Stomach (tissue), 8 donors: ENCODE measurements at regions not wholly inside any gene's neighbourhood (a gene's known extent, or its start where the extent isn't known, plus 50 kb on each side); places are given as distances from the start of the nearest gene placed in this dataset.

ENCODE experiments used
- DNase-seq, 2 donors: peaks; one replicate each; pipeline versions ENCODE4 v3.0.0 to v3.0.0-alpha.2; 2013 to 2019
- H3K27ac ChIP-seq, 5 donors: fragments of 200-600 bp in 4 of 5; sonication (generic) in 4 of 5; one replicate each; pipeline ENCODE4 v1.5.1; 2013 to 2019; ENCODE audit warnings: mild to moderate bottlenecking in 1 of 5, moderate library complexity in 1 of 5
- H3K27me3 ChIP-seq, 3 donors: fragments of 200-600 bp; sonication (generic); one replicate each; pipeline ENCODE4 v1.5.1; 2017 to 2019; ENCODE audit warnings: mixed run types in 1 of 3
- H3K36me3 ChIP-seq, 4 donors: fragments of 200-600 bp; sonication (generic); 1 replicate in 3 of 4; 2 replicates in 1 of 4; pipeline ENCODE4 v1.5.1; 2016 to 2019
- H3K4me1 ChIP-seq, 4 donors: fragments of 200-600 bp; sonication (generic); one replicate each; pipeline ENCODE4 v1.5.1; 2016 to 2019
- H3K4me3 ChIP-seq, 4 donors: fragments of 200-600 bp; sonication (generic) in 3 of 4; one replicate each; pipeline ENCODE4 v1.5.1; 2016 to 2019; ENCODE audit warnings: mild to moderate bottlenecking in 1 of 4
- H3K9me3 ChIP-seq, 4 donors: fragments of 200-600 bp; sonication (generic); one replicate each; pipeline ENCODE4 v1.5.1; 2016 to 2019
- CTCF ChIP-seq, 7 experiments: fragments of 450-650 bp in 4 of 7; fragments of 200-600 bp in 3 of 7; sonication (generic) in 3 of 7; IDR thresholded peaks; one replicate each; pipeline ENCODE4 v1.5.1; 2016 to 2019; ENCODE audit warnings: antibody characterized with exemption in 7 of 7, control low read depth in 2 of 7, mild to moderate bottlenecking in 1 of 7
- EP300 ChIP-seq: sonication (generic); formaldehyde crosslinking; IDR thresholded peaks from one replicate; pipeline ENCODE4 v1.6.1; 2017; ENCODE audit warnings: antibody characterized with exemption
- POLR2A ChIP-seq, 4 donors: fragments of 450-650 bp; IDR thresholded peaks; one replicate each; pipeline ENCODE4 v1.6.1; 2016; ENCODE audit warnings: antibody characterized with exemption in 4 of 4, control low read depth in 2 of 4, mild to moderate bottlenecking in 1 of 4, moderate library complexity in 1 of 4
- POLR2AphosphoS5 ChIP-seq, 3 donors: sonication (generic); formaldehyde crosslinking; IDR thresholded peaks; one replicate each; pipeline ENCODE4 v1.6.1; 2016; ENCODE audit warnings: antibody characterized with exemption in 3 of 3
- WGBS, 5 donors: extraction: QIAGEN DNeasy Blood & Tissue Kit in 3 of 5; methylation state at CpG; one replicate each; pipeline versions ENCODE4 v1.1.5 to v1.1.7; 2013 to 2018; 5-methylcytosine and 5-hydroxymethylcytosine counted together
- intact Hi-C: fragments of 100-400 bp; cut with DNase I; formaldehyde crosslinking; loops from one replicate; pipeline ENCODE4 v1.15.1; 2023; ENCODE audit warnings: low total_unique reads
- donor health status: healthy with polysubstance abuse.
- donor health status: Bipolar disorder and iron deficiency.
- donor health status: healthy.

GRCh38 chr9:26271495-26272122 lies 593.4 kb upstream of the TUSC1 start:
- no peak for DNase-seq
- 57 to 65% (median 60%) methylated on average over 6 of the region's 6 CpGs for WGBS, 5 donors
- Histone ChIP-seq H3K27me3 (no peaks in the 10 kb centered on the region), H3K27ac (no peak overlapping the region), H3K36me3 (no peaks in the 10 kb centered on the region), H3K9me3 (no peaks in the 10 kb centered on the region), H3K4me1 (no peaks in the 10 kb centered on the region), H3K4me3 (no peak overlapping the region)
- intact Hi-C loops, result no loop called here
- no peak for TF ChIP-seq CTCF (IDR thresholded peaks at IDR 0.05)
- TF ChIP-seq EP300, result no peak
- TF ChIP-seq POLR2A (IDR thresholded peaks at IDR 0.05), result no peak
- TF ChIP-seq POLR2AphosphoS5 (IDR thresholded peaks at IDR 0.05), result no peak

- Histone ChIP-seq H3K36me3 (no peaks in the 10 kb centered on the region), H3K9me3 (no peaks in the 10 kb centered on the region), H3K4me1 (no peaks in the 10 kb centered on the region), H3K4me3 (no peak overlapping the region), H3K27me3 (no peaks in the 10 kb centered on the region), H3K27ac (no peak overlapping the region)
- WGBS, 5 donors, result 49 to 57% (median 55%) methylated on average over 2 of the region's 2 CpGs
- intact Hi-C loops, result no loop called here
- TF ChIP-seq POLR2A (IDR thresholded peaks at IDR 0.05), result no peak
- no peak for DNase-seq
Observed at GRCh38 chr9:26266146-26266793, 588.0 kb upstream of the TUSC1 start.

DNA sequence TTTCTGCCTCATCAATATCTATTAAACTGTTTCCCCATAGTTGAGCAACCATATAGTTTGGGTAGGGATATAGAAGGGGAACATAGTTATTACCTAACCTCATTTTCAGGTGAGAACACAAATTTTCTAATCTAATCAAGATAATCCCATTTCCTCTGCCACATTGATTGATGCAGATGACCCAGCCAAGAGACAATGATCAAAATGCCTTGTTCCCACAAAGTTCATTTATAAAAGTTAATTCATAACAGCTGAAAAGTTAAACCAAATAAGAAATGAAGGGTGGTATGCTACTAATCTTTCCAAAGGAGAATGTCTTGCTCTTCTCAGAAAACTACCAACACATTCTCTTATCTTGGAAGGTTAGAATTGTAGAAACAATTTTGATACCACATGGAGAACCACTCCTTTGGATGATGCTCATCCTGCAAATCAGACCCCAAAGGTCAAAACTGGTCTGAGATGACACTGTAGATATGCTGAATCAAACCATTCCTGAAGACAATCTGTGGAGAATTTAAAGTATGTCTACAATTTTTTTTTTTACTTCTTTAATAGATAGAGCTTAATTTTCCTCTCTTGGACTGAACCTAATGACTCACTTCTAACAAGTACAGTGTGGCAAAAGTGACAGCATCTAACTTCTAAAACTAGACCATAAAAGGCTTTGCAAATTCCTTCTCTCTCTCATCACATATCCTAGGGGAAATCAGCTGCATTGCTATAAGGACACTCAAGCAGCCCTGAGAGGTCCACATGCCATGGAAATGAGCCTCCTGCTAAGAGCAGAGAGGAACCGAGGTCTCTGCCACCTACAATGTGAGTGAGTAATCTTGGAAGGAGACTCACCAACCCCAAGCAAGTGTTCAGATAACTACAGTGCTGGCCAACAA lies 586.7 kb upstream of the TUSC1 start:
- Histone ChIP-seq H3K36me3 (no peaks in the 10 kb centered on the region), H3K27ac (no peak overlapping the region), H3K9me3 (no peaks in the 10 kb centered on the region), H3K4me3 (no peak overlapping the region), H3K27me3 (no peaks in the 10 kb centered on the region), H3K4me1 (no peaks in the 10 kb centered on the region)
- TF ChIP-seq POLR2AphosphoS5 (IDR thresholded peaks at IDR 0.05), result no peak
- TF ChIP-seq POLR2A (IDR thresholded peaks at IDR 0.05), result no peak
- TF ChIP-seq EP300, result no peak
- TF ChIP-seq CTCF (IDR thresholded peaks at IDR 0.05), result no peak
- no peak for DNase-seq
- WGBS, 5 donors, result 43 to 64% (median 55%) methylated on average over 1 of the region's 1 CpG
- intact Hi-C loops, result no loop called here

GRCh38 chr9:26263478-26263877 lies 585.2 kb upstream of the TUSC1 start:
- no peak for DNase-seq
- no peak overlapping the region for H3K27ac ChIP-seq
- TF ChIP-seq CTCF (IDR thresholded peaks at IDR 0.05), result no peak
- no peak for TF ChIP-seq EP300
- TF ChIP-seq POLR2A (IDR thresholded peaks at IDR 0.05), result no peak
- TF ChIP-seq POLR2AphosphoS5 (IDR thresholded peaks at IDR 0.05), result no peak
- no peaks in the 10 kb centered on the region for H3K9me3 ChIP-seq
- no peaks in the 10 kb centered on the region for H3K4me1 ChIP-seq
- H3K36me3 ChIP-seq, result no peaks in the 10 kb centered on the region
- H3K27me3 ChIP-seq, result no peaks in the 10 kb centered on the region
- H3K4me3 ChIP-seq, result no peak overlapping the region
- intact Hi-C loops, result no loop called here
